ENCODE measurements at regions not wholly inside any gene's neighbourhood (a gene's known extent, or its start where the extent isn't known, plus 50 kb on each side); places are given as distances from the start of the nearest gene placed in this dataset.
"Not testable (repeated sequence)": the region's sequence is repeated elsewhere in the genome, so short reads cannot be mapped to it uniquely, and the experiment has no call there.

DNA sequence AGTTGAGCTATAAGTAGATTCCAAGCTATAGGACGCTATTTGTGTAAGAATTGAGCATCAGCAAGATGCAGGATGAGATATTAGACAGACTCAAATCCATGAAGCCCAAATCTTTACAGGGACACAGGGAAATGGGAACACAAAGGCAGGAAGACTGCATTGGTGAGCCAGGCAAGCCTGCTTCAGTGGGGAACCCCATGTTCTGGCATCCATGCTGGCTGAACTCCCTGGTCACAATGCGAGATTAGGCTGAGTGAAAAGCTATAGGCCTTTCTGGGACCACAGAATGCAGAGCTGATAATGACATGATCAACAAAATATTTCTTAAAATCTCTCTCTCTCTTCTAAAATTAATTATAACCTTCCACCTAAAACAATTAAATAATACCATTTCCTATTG is 170.5 kb downstream of the CDC14C start:
- no peak for ATAC-seq
- no peak for DNase-seq
- intact Hi-C loops (cut with DNase I, micrococcal nuclease) = no loop called here

GRCh38 chr7:49099587-49100326 is 175.4 kb downstream of the CDC14C start:
- intact Hi-C loops (cut with DNase I, micrococcal nuclease) = no loop called here
- DNase-seq = no peak
- no peak for ATAC-seq

DNA sequence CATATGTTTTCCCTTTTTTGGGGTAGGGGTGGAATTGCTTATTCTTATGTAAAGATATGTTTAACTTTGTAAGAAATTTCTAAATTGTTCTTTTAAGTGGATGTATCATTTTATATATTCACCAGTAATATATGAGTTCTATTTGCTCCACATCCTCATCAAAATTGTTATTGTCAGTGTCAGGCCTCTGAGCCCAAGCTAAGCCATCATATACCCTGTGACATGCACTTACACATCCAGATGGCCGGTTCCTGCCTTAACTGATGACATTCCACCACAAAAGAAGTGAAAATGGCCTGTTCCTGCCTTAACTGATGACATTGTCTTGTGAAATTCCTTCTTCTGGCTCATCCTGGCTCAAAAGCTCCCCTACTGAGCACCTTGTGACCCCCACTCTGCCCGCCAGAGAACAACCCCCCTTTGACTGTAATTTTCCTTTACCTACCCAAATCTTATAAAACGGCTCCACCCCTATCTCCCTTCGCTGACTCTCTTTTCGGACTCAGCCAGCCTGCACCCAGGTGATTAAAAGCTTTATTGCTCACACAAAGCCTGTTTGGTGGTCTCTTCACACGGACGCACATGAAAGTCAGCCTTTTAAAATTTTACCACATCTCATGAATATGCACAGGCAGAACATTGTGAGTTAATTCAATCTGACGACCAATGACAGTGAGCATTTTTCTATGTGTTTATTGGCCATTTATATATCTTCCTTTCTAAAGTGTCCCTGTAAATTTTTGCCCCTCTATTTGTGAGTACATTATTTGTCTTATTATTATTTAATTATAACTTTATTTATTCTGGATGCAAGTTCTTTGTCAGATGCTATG is 176.8 kb downstream of the CDC14C start:
- intact Hi-C loops (cut with DNase I, micrococcal nuclease); ATAC-seq; DNase-seq: not testable (repeated sequence)

- no peak for DNase-seq
- ATAC-seq = no peak
- intact Hi-C loops (cut with DNase I, micrococcal nuclease) = no loop called here
Measured at GRCh38 chr7:49102411-49102810, 178.1 kb downstream of the CDC14C start.

DNA sequence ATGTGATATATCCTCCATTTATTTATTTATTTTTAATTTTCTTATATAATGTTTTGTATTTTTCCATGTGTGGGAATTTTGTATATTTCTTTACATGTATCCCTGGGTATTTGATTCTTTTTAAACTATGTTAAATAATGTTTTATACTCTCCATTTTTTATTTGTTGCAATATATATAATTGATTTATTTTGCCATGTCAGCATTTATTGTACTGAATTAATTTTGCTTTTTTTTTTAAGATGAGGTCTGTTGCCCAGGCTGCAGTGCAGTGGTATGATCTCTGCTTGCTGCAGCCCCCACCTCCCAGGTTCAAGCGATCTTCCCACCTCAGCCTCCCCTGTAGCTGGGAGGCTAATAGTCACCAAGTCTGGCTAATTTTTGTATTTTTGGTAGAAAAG is 187.4 kb downstream of the CDC14C start:
- intact Hi-C loops (cut with DNase I, micrococcal nuclease) = no loop called here
- ATAC-seq (no peak), DNase-seq (no peak)

- intact Hi-C loops (cut with DNase I, micrococcal nuclease) = no loop called here
- ATAC-seq (no peak), DNase-seq (no peak)
Measured at GRCh38 chr7:49112222-49112621, 187.9 kb downstream of the CDC14C start.

DNA sequence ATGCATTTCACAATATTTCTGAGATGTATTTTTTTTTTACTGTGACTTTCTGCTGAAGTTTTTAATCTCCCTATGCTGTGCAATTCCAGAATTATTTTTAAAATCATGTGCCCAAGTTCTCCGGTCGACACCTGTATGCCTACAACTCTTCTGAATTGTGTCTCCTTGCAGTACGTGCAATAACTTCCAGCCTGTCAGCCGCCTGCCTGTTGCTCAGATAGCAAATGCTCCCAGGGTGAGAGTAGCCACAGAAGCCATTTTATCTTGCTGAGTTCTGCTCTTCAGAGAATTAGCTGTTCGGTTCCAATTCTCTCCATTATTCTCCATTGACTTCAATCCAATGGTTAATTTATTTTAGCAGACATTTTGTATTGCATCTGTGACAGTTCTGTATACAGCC is 188.3 kb downstream of the CDC14C start:
- DNase-seq = no peak
- intact Hi-C loops (cut with DNase I, micrococcal nuclease) = no loop called here
- no peak for ATAC-seq

GRCh38 chr7:49119706-49120105 is 195.4 kb downstream of the CDC14C start:
- intact Hi-C loops (cut with DNase I, micrococcal nuclease) = no loop called here
- ATAC-seq = no peak
- DNase-seq = no peak

DNA sequence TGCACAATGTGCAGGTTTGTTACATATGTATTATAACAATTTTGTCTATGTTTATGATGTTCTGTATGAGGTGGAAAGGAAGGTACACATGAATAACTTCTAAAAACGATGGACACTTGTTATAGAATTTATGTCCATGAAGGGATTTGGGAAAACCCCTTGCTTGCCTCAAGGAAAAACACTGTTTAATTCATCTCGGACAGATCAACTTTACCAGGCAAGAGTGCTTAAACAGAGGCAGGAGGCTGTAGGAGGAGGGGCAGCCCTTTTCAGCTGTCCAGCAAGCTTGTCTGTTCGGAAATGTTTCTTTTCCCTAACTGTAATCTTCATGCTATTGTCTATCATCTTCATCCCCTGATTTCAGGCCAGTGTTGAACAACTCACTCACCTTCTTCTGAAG is 200.9 kb downstream of the CDC14C start:
- intact Hi-C loops (cut with DNase I, micrococcal nuclease) = no loop called here
- ATAC-seq (no peak), DNase-seq (no peak)

DNA sequence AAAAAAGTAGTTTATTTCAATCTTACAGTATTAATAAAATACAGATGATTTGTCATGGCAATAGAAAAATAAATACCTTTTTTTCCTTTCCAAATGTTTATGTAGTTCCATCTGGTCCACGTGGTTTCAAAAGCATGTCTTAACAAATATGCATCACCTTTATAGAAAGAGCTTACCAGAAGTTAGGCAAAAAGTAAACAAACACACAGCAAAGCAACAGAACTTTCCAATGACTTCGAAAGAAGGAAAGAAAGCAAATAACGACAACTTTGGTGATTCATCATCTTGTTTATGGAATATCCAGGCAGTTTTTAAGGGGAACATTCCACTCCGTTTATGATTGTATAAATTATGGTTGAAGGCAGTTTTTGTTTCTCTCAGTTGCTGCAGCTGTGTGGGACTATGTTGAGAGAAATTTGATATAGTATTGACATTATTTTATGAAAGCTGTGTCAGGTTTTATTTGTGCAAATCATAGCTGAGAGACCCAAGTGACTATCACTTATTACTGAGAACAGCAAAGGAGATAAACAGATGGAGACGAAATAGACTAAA is 203.1 kb downstream of the CDC14C start:
- no peak for ATAC-seq
- intact Hi-C loops (cut with DNase I, micrococcal nuclease) = no loop called here

DNA sequence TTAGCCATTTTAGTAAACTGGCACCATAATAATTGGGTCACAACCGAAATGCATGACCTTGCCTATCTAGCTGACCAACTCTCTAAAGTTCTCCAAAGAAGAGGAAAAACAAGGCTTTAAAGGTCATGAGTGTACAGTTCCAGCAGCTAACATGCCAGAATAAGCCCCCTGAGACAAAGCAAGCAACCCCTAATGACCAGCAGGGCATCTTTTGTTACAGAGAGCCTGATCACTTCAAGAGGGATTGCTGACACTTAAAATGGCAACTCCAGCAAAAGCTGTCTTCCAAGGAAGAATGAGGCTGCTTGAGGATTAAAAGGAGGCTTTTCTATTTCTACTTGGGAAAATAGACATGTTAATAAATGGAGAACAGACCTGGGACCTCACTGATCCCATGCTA is 213.6 kb downstream of the CDC14C start:
- ATAC-seq (no peak), DNase-seq (no peak)
- intact Hi-C loops (cut with DNase I, micrococcal nuclease) = no loop called here

More for the DNA sequence above, 203.1 kb downstream of the CDC14C start:
- DNase-seq = no peak

DNA sequence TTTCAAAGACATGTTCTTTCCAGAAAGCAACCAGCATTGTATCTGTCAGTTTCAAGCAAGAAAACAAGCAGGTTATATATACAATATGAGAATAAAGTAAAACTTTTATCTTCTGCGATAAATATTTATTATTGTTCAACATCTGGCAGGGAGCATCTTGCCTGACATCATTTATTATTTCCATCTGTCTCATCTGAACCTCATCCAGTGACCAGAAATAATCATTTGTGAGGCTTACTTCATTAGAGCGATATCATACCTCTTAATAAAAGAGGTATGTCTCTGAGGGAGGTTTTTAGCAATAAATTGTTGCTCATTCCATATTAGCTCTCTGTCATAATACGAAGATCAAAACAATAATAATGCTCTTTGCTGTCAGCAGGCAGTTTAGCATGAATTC is 226.1 kb downstream of the CDC14C start:
- DNase-seq (no peak), ATAC-seq (no peak)
- intact Hi-C loops (cut with DNase I, micrococcal nuclease) = no loop called here

DNA sequence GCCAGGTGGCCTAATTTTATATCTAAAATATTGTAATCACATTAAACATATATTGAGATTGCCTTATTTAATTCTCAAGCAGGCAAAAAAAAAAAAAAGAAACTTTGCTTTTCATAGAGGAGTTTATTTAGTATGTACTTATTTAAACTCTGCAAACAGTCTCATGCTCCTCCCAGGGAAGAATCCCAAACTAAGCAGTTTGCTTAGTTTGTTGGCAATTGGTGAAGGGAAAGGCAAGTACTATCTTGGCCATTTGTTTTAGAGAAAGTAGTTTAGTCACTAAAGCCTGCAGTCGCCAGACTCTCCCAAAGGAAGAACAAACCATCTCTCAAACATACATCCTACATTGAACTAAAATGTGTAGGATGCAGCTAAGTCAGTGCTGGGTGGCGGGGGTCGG is 226.8 kb downstream of the CDC14C start:
- ATAC-seq (no peak), DNase-seq (no peak)
- intact Hi-C loops (cut with DNase I, micrococcal nuclease) = no loop called here

GRCh38 chr7:49158321-49158720 is 234.0 kb downstream of the CDC14C start:
- intact Hi-C loops (cut with DNase I, micrococcal nuclease) = no loop called here
- no peak for ATAC-seq
- DNase-seq = no peak

DNA sequence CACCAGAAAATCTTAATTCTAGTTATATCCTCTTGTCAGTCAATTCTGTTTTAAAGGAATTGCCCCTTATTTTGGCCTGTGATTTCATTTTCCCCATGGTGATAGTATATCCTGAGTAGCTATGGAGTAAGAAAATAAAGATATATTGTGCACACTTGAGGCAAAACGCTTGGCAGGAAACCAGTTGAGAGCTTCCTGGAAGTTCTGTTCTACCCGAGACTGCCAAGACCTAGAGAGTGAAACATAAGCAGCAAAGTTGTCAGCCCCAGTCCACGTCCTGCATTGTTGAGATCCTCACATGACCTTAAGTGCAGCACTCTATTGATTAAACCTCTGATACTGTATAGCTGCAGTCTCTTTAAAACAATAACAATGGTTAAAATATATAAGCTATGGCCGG is 235.2 kb downstream of the CDC14C start:
- ATAC-seq = no peak
- no peak for DNase-seq
- intact Hi-C loops (cut with DNase I, micrococcal nuclease) = no loop called here

- intact Hi-C loops (cut with DNase I, micrococcal nuclease) = no loop called here
- no peak for ATAC-seq
- no peak for DNase-seq
Measured at GRCh38 chr7:49166441-49166840, 242.1 kb downstream of the CDC14C start.

GRCh38 chr7:49172639-49173038 is 248.3 kb downstream of the CDC14C start:
- DNase-seq (no peak), ATAC-seq (no peak)
- intact Hi-C loops (cut with DNase I, micrococcal nuclease) = no loop called here

- intact Hi-C loops (cut with DNase I, micrococcal nuclease) = no loop called here
- no peak for ATAC-seq
Measured at GRCh38 chr7:49174396-49174795, 250.0 kb downstream of the CDC14C start.

GRCh38 chr7:49187543-49188268 is 263.4 kb downstream of the CDC14C start:
- ATAC-seq (no peak), DNase-seq (no peak)
- intact Hi-C loops (cut with DNase I, micrococcal nuclease) = no loop called here

More at GRCh38 chr7:49174396-49174795, 250.0 kb downstream of the CDC14C start:
- no peak for DNase-seq
